Fibroblast of mammary gland (primary cell): ENCODE measurements at regions not wholly inside any gene's neighbourhood (a gene's known extent, or its start where the extent isn't known, plus 50 kb on each side); places are given as distances from the start of the nearest gene placed in this dataset.
"Not testable (repeated sequence)": the region's sequence is repeated elsewhere in the genome, so short reads cannot be mapped to it uniquely, and the experiment has no call there.

Source experiments
- DNase-seq: peaks from one replicate; pipeline ENCODE4 v3.0.0-alpha.2; 2010; ENCODE audit warnings: low read depth
- H3K4me3 ChIP-seq: 2 replicates; pipeline ENCODE4 v1.5.1; 2011; ENCODE audit warnings: low read depth, mild to moderate bottlenecking, low read length, moderate library complexity; ENCODE audit not compliant: control insufficient read depth
- TF ChIP-seq, protein P1 (sequence below): conservative IDR thresholded peaks from 2 replicates; pipeline ENCODE4 v1.5.1; 2011; ENCODE audit warnings: low read depth, low read length, inconsistent platforms; ENCODE audit not compliant: control insufficient read depth, insufficient read depth

DNA sequence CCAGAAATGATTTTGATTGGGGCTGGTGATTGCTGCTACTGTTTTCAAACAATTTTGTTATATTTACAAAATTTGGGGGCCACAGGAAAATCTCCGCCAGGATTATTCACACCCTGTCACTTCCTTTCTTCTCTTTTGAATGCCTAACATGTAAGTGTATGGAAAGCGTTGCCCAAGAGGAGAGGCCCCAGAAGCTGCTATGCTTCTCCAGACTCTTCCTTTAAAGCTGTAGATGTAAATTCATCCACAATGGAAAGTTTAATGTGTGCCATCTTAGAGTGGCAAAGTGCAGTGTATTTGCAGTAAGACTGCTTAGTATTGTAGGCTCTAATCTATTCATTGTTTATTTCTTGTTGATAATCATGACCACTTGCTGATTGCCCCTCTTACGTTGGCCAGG lies 136.7 kb upstream of the LRIG3 start:
- TF ChIP-seq, protein P1, sequence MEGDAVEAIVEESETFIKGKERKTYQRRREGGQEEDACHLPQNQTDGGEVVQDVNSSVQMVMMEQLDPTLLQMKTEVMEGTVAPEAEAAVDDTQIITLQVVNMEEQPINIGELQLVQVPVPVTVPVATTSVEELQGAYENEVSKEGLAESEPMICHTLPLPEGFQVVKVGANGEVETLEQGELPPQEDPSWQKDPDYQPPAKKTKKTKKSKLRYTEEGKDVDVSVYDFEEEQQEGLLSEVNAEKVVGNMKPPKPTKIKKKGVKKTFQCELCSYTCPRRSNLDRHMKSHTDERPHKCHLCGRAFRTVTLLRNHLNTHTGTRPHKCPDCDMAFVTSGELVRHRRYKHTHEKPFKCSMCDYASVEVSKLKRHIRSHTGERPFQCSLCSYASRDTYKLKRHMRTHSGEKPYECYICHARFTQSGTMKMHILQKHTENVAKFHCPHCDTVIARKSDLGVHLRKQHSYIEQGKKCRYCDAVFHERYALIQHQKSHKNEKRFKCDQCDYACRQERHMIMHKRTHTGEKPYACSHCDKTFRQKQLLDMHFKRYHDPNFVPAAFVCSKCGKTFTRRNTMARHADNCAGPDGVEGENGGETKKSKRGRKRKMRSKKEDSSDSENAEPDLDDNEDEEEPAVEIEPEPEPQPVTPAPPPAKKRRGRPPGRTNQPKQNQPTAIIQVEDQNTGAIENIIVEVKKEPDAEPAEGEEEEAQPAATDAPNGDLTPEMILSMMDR = no peak
- DNase-seq = no peak
- H3K4me3 ChIP-seq = no peak overlapping the region

GRCh38 chr12:59055204-59055860 lies 135.0 kb upstream of the LRIG3 start:
- no peak overlapping the region for H3K4me3 ChIP-seq
- TF ChIP-seq, protein P1 = no peak
- peak; percentile 79 for DNase-seq

DNA sequence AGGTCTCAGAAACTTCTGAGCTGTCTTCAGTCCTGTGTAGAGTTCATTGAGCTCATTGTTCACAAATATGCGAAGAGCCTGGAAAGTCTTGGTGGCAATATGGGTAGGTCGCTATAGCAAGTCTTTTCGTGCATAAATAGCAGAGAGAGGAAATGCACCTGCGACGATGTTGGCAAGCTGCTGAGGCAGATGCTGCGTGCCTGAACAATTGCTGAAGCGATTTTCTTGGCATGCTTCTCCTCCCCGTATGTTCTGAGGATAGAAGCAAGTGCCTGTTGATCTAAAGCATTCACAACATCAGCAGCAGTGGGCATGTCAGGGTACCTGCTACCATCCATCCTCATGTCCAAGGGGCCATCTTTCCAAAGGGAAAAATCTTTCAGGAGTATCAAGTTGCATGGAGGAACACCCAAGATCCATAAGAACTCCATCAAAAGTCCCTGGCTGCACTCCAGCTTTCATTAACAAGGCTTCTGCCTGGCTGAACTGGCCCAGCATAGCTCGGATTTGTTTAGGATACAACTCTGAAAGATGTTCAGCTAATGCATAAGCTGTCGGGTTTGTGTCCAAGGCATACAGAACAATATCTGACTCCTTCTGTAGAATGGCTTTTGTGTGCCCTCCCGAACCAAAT lies 133.1 kb upstream of the LRIG3 start:
- DNase-seq, H3K4me3 ChIP-seq: not testable (repeated sequence)

DNA sequence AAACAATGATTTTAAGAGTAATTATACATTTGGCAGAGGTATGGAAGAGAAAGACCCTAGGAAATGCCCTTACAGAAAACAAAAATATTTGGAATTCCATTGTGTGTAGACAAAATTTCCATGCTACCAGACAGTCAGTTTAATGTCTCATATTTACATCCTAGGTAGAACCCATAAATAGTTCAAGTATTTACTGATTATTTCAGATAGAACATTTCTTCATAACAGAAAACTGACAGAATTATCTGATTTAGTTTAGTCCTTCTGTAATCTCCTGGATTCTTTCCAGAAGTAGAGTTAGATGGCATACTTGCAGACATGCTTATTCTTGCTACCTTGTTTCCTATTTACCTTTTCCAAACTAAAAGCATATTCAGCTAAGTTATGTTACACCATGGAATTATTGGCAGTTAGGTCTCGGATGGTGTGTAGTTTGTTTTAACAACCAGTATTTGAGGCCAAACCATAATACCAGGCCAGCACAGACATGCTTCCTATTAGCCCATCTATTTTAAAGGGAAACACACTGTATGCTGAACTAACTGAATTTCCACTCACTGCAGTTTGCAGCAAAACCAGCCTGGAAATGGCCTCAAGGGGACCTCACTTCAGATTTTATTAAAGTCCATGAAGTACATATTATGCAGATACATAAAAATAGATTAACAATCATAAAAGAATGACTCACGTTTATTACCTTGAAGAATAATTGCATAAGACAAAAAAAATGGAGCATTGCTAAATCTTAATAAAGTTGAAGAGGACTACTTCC lies 126.6 kb upstream of the LRIG3 start:
- TF ChIP-seq, protein P1 = no peak
- no peak overlapping the region for H3K4me3 ChIP-seq
- DNase-seq = no peak

- no peak overlapping the region for H3K4me3 ChIP-seq
- no peak for DNase-seq
- TF ChIP-seq, protein P1 = no peak
Observed at GRCh38 chr12:59044791-59045190, 124.5 kb upstream of the LRIG3 start.

- H3K4me3 ChIP-seq = no peak overlapping the region
- TF ChIP-seq, protein P1 = no peak
- DNase-seq = peak; percentile 96
Observed at GRCh38 chr12:59041241-59042121, 121.2 kb upstream of the LRIG3 start.
